H9 (cell line): ENCODE measurements at regions not wholly inside any gene's neighbourhood (a gene's known extent, or its start where the extent isn't known, plus 50 kb on each side); places are given as distances from the start of the nearest gene placed in this dataset.
"Not testable (repeated sequence)": the region's sequence is repeated elsewhere in the genome, so short reads cannot be mapped to it uniquely, and the experiment has no call there.

ENCODE experiments used
- DNase-seq: peaks from one replicate; pipeline ENCODE4 v3.0.0-alpha.2; 2017
- H2AFZ ChIP-seq: one replicate; pipeline ENCODE4 v1.6.1; 2013; ENCODE audit warnings: mild to moderate bottlenecking, low read length, control low read depth, moderate library complexity
- H2AK5ac ChIP-seq: 2 replicates; pipeline ENCODE4 v1.6.1; 2013; ENCODE audit warnings: low read length, control low read depth, mixed read lengths; ENCODE audit not compliant: insufficient read length
- H2BK120ac ChIP-seq: one replicate; pipeline ENCODE4 v1.6.1; 2013; ENCODE audit warnings: low read depth, mild to moderate bottlenecking, low read length, control low read depth, inconsistent platforms; ENCODE audit not compliant: poor library complexity, severe bottlenecking
- H2BK12ac ChIP-seq: 2 replicates; pipeline ENCODE4 v1.6.1; 2013; ENCODE audit warnings: low read length, control low read depth, mixed read lengths, low read depth; ENCODE audit not compliant: insufficient read length
- H2BK15ac ChIP-seq: 2 replicates; pipeline ENCODE4 v1.6.1; 2013; ENCODE audit warnings: low read depth, low read length, control low read depth
- H2BK20ac ChIP-seq: one replicate; pipeline ENCODE4 v1.6.1; 2013; ENCODE audit warnings: low read depth, mild to moderate bottlenecking, low read length, control low read depth, inconsistent platforms; ENCODE audit not compliant: poor library complexity, severe bottlenecking
- H2BK5ac ChIP-seq: 2 replicates; pipeline ENCODE4 v1.6.1; 2013; ENCODE audit warnings: low read length, control low read depth, mixed read lengths; ENCODE audit not compliant: insufficient read length
- H3K14ac ChIP-seq: 2 replicates; pipeline ENCODE4 v1.6.1; 2013; ENCODE audit warnings: low read length, control low read depth; ENCODE audit not compliant: insufficient read depth
- H3K18ac ChIP-seq: 2 replicates; pipeline ENCODE4 v1.6.1; 2013; ENCODE audit warnings: low read depth, mild to moderate bottlenecking, mixed read lengths, low read length, control low read depth; ENCODE audit not compliant: insufficient read length
- H3K23ac ChIP-seq: 2 replicates; pipeline ENCODE4 v1.6.1; 2013; ENCODE audit warnings: low read length, control low read depth, mixed read lengths, low read depth; ENCODE audit not compliant: insufficient read length
- H3K23me2 ChIP-seq: 2 replicates; pipeline ENCODE4 v1.6.1; 2013; ENCODE audit warnings: low read depth, mild to moderate bottlenecking, mixed read lengths, low read length, control low read depth; ENCODE audit not compliant: insufficient read length, poor library complexity, severe bottlenecking
- H3K27ac ChIP-seq: 2 replicates; pipeline ENCODE4 v1.5.1; 2013; ENCODE audit warnings: low read length, control low read depth, mixed read lengths, low read depth; ENCODE audit not compliant: insufficient read length
- H3K27me3 ChIP-seq: 2 replicates; pipeline ENCODE4 v1.6.1; 2013; ENCODE audit warnings: low read length, control low read depth, inconsistent platforms; ENCODE audit not compliant: insufficient read depth
- H3K4ac ChIP-seq: 2 replicates; pipeline ENCODE4 v1.6.1; 2013; ENCODE audit warnings: low read depth, mild to moderate bottlenecking, control low read depth, inconsistent platforms, low read length, moderate library complexity
- H3K4me1 ChIP-seq: 2 replicates; pipeline ENCODE4 v1.6.1; 2013; ENCODE audit warnings: low read length, control low read depth, inconsistent platforms; ENCODE audit not compliant: insufficient read depth
- H3K4me2 ChIP-seq: 2 replicates; pipeline ENCODE4 v1.6.1; 2013; ENCODE audit warnings: low read length, control low read depth, mixed read lengths; ENCODE audit not compliant: insufficient read length, insufficient read depth
- H3K56ac ChIP-seq: 2 replicates; pipeline ENCODE4 v1.6.1; 2013; ENCODE audit warnings: low read depth, mild to moderate bottlenecking, mixed read lengths, low read length, control low read depth; ENCODE audit not compliant: insufficient read length
- H3K79me1 ChIP-seq: 2 replicates; pipeline ENCODE4 v1.6.1; 2013; ENCODE audit warnings: low read depth, mild to moderate bottlenecking, moderate library complexity, low read length, control low read depth, inconsistent platforms; ENCODE audit not compliant: insufficient read depth, poor library complexity, severe bottlenecking
- H3K79me2 ChIP-seq: 2 replicates; pipeline ENCODE4 v1.6.1; 2013; ENCODE audit warnings: low read length, control low read depth, inconsistent platforms; ENCODE audit not compliant: insufficient read depth
- H3K9ac ChIP-seq: 2 replicates; pipeline ENCODE4 v1.6.1; 2013; ENCODE audit warnings: low read length, control low read depth, mixed read lengths; ENCODE audit not compliant: insufficient read length; ENCODE audit errors: extremely low read depth
- H3K9me3 ChIP-seq: one replicate; pipeline ENCODE4 v1.6.1; 2013; ENCODE audit warnings: low read depth, low read length, inconsistent platforms; ENCODE audit not compliant: control insufficient read depth
- H3T11ph ChIP-seq: one replicate; pipeline ENCODE4 v1.6.1; 2013; ENCODE audit warnings: mild to moderate bottlenecking, low read length, control low read depth, inconsistent platforms
- H4K20me1 ChIP-seq: one replicate; pipeline ENCODE4 v1.6.1; 2013; ENCODE audit not compliant: control insufficient read depth, insufficient read length, insufficient read depth
- H4K5ac ChIP-seq: 2 replicates; pipeline ENCODE4 v1.6.1; 2013; ENCODE audit warnings: low read depth, mild to moderate bottlenecking, mixed read lengths, low read length, control low read depth; ENCODE audit not compliant: insufficient read length
- H4K8ac ChIP-seq: replicated peaks from 2 replicates; pipeline ENCODE4 v1.6.1; 2013; ENCODE audit warnings: low read length, control low read depth, mixed read lengths, low read depth; ENCODE audit not compliant: insufficient read length
- H4K91ac ChIP-seq: 2 replicates; pipeline ENCODE4 v1.6.1; 2013; ENCODE audit warnings: low read depth, mild to moderate bottlenecking, moderate library complexity, mixed read lengths, low read length, control low read depth; ENCODE audit not compliant: insufficient read length
- H3K27ac Mint-ChIP-seq, 3 experiments: 2 replicates in 2 of 3; 3 replicates in 1 of 3; pipeline ENCODE4 v1.8.0; 2020 to 2021; ENCODE audit warnings: mixed read lengths in 3 of 3, mild to moderate bottlenecking in 1 of 3, moderate library complexity in 1 of 3
- H3K27me3 Mint-ChIP-seq: 2 replicates; pipeline ENCODE4 v1.8.0; 2021; ENCODE audit warnings: low read depth, mild to moderate bottlenecking, moderate library complexity, mixed read lengths
- H3K36me3 Mint-ChIP-seq, 3 experiments: 2 replicates in 2 of 3; 3 replicates in 1 of 3; pipeline ENCODE4 v1.8.0; 2020 to 2021; ENCODE audit warnings: low read depth in 3 of 3, mixed read lengths in 3 of 3; ENCODE audit not compliant: insufficient read depth in 1 of 3
- H3K4me1 Mint-ChIP-seq, 2 experiments: 2 replicates each; pipeline ENCODE4 v1.8.0; 2020; ENCODE audit warnings: mixed read lengths in 2 of 2
- H3K4me3 Mint-ChIP-seq, 2 experiments: 2 replicates in 1 of 2; 3 replicates in 1 of 2; pipeline ENCODE4 v1.8.0; 2020 to 2021; ENCODE audit warnings: mild to moderate bottlenecking in 2 of 2, mixed read lengths in 2 of 2, moderate library complexity in 1 of 2
- H3K9me3 Mint-ChIP-seq, 2 experiments: 2 replicates in 1 of 2; 3 replicates in 1 of 2; pipeline ENCODE4 v1.8.0; 2020; ENCODE audit warnings: mild to moderate bottlenecking in 2 of 2, mixed read lengths in 2 of 2, moderate library complexity in 1 of 2
- WGBS: extraction: QIAGEN DNeasy Blood & Tissue Kit; methylation state at CpG from one replicate; pipeline ENCODE4 v1.1.7; 2013; ENCODE audit warnings: missing lambda C conversion rate, low lambda C conversion rate, mixed read lengths; ENCODE audit not compliant: insufficient read length; ENCODE audit errors: extremely low coverage; 5-methylcytosine and 5-hydroxymethylcytosine counted together
- TF ChIP-seq, protein P1 (sequence below): fragments of 200-600 bp; sonication (generic); conservative IDR thresholded peaks from 3 replicates; pipeline ENCODE4 v1.8.0; 2021; ENCODE audit warnings: antibody characterized with exemption, mild to moderate bottlenecking

- no CpG with 5 or more reads among the region's 2 CpGs for WGBS
- Mint-ChIP-seq H3K9me3 (no peaks in the 10 kb centered on the region), H3K4me1 (peaks cover 4 to 11% of the 10 kb centered on the region in 2 experiments), H3K36me3 (no peaks in the 10 kb centered on the region), H3K27ac (no peak overlapping the region), H3K4me3 (no peak overlapping the region), H3K27me3 (no peaks in the 10 kb centered on the region; the same call in 1 of the 2 replicates)
- H2AK5ac ChIP-seq: no peak overlapping the region
- no peak overlapping the region for H3K4me2 ChIP-seq
- H3K27ac ChIP-seq: no peak overlapping the region
- no peak overlapping the region for H4K91ac ChIP-seq
- H3K79me2 ChIP-seq: no peaks in the 10 kb centered on the region
- no peak overlapping the region for H3K14ac ChIP-seq
- H4K8ac ChIP-seq: no peak overlapping the region
- H2BK15ac ChIP-seq: no peak overlapping the region
- no peak overlapping the region for H2BK5ac ChIP-seq
- no peak for DNase-seq
- H3K79me1 ChIP-seq: no peaks in the 10 kb centered on the region
- H4K20me1 ChIP-seq: no peaks in the 10 kb centered on the region
- no peak overlapping the region for H2BK20ac ChIP-seq
- no peak overlapping the region for H3K18ac ChIP-seq
- H3K23me2 ChIP-seq: no peaks in the 10 kb centered on the region
- no peak overlapping the region for H3K4ac ChIP-seq
- H3K27me3 ChIP-seq: no peaks in the 10 kb centered on the region
- peak overlapping the region; percentile 53 for H3T11ph ChIP-seq
- no peak overlapping the region for H4K5ac ChIP-seq
- H2BK12ac ChIP-seq: no peak overlapping the region
- no peaks in the 10 kb centered on the region for H3K4me1 ChIP-seq
- H3K9me3 ChIP-seq: no peaks in the 10 kb centered on the region
- H3K56ac ChIP-seq: no peak overlapping the region
- H2AFZ ChIP-seq: no peak overlapping the region
- TF ChIP-seq, protein P1, sequence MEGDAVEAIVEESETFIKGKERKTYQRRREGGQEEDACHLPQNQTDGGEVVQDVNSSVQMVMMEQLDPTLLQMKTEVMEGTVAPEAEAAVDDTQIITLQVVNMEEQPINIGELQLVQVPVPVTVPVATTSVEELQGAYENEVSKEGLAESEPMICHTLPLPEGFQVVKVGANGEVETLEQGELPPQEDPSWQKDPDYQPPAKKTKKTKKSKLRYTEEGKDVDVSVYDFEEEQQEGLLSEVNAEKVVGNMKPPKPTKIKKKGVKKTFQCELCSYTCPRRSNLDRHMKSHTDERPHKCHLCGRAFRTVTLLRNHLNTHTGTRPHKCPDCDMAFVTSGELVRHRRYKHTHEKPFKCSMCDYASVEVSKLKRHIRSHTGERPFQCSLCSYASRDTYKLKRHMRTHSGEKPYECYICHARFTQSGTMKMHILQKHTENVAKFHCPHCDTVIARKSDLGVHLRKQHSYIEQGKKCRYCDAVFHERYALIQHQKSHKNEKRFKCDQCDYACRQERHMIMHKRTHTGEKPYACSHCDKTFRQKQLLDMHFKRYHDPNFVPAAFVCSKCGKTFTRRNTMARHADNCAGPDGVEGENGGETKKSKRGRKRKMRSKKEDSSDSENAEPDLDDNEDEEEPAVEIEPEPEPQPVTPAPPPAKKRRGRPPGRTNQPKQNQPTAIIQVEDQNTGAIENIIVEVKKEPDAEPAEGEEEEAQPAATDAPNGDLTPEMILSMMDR: no peak
- no peak overlapping the region for H3K9ac ChIP-seq
- H2BK120ac ChIP-seq: no peak overlapping the region
- no peak overlapping the region for H3K23ac ChIP-seq
These were observed 106.9 kb upstream of the KRAS start for GRCh38 chr12:25357595-25357994.

DNA sequence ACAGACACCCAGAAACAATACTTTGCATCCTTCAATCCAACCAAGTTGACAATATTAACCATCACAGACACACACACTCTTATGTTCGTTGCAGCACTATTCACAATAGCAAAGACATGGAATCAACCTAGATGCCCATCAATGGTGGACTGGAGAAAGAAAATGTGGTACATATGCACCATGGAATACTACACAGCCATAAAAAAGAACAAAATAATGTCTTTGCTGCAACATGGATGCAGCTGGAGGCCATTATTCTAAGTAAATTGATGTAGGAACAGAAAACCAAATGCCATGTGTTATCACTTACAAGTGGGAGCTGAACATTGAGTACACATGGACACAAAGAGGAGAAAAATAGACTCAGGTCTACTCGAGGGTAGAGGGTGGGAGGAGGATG is 102.2 kb upstream of the KRAS start:
- H2BK12ac ChIP-seq, H3K27me3 Mint-ChIP-seq, H3K79me2 ChIP-seq, H3K4me1 ChIP-seq, H3K4ac ChIP-seq, H4K5ac ChIP-seq, H4K91ac ChIP-seq, H3K23ac ChIP-seq, H3K79me1 ChIP-seq, H3K4me2 ChIP-seq, H3K9ac ChIP-seq, H2AFZ ChIP-seq, H4K20me1 ChIP-seq, H3K36me3 Mint-ChIP-seq, DNase-seq, H3K27me3 ChIP-seq, H2AK5ac ChIP-seq, H3K56ac ChIP-seq, H4K8ac ChIP-seq, H3K23me2 ChIP-seq, H3K18ac ChIP-seq, H2BK20ac ChIP-seq, H3K9me3 ChIP-seq, H3T11ph ChIP-seq, H3K14ac ChIP-seq, H3K4me3 Mint-ChIP-seq, H2BK5ac ChIP-seq, H2BK15ac ChIP-seq, H3K4me1 Mint-ChIP-seq, H3K27ac ChIP-seq, H3K27ac Mint-ChIP-seq, H3K9me3 Mint-ChIP-seq, H2BK120ac ChIP-seq: not testable (repeated sequence)
- no CpG with 5 or more reads among the region's 2 CpGs for WGBS
